AG10803 (cell line): ENCODE measurements at regions not wholly inside any gene's neighbourhood (a gene's known extent, or its start where the extent isn't known, plus 50 kb on each side); places are given as distances from the start of the nearest gene placed in this dataset.

ENCODE experiments used
- DNase-seq: peaks from one replicate; pipeline ENCODE4 v3.0.0; 2010; ENCODE audit warnings: low read depth
- H3K4me3 ChIP-seq: 2 replicates; pipeline ENCODE4 v1.5.1; 2011; ENCODE audit warnings: mild to moderate bottlenecking, low read length, control low read depth
- CTCF ChIP-seq: conservative IDR thresholded peaks from 2 replicates; pipeline ENCODE4 v1.5.1; 2011; ENCODE audit warnings: mild to moderate bottlenecking, low read length, control low read depth, inconsistent platforms

- TF ChIP-seq CTCF: no peak
- no peak for DNase-seq
- no peak overlapping the region for H3K4me3 ChIP-seq
Measured at GRCh38 chr10:43880160-43880559, 231.5 kb upstream of the ZNF32 start.

GRCh38 chr10:43879742-43880141, 231.1 kb upstream of the ZNF32 start:
- TF ChIP-seq CTCF: no peak
- H3K4me3 ChIP-seq: no peak overlapping the region
- no peak for DNase-seq

- no peak for DNase-seq
- no peak overlapping the region for H3K4me3 ChIP-seq
- TF ChIP-seq CTCF: no peak
Measured at GRCh38 chr10:43879162-43879561, 230.5 kb upstream of the ZNF32 start.

- peak; percentile 39 for DNase-seq
- no peak overlapping the region for H3K4me3 ChIP-seq
- no peak for TF ChIP-seq CTCF
Measured at GRCh38 chr10:43878386-43878785, 229.7 kb upstream of the ZNF32 start.

DNA sequence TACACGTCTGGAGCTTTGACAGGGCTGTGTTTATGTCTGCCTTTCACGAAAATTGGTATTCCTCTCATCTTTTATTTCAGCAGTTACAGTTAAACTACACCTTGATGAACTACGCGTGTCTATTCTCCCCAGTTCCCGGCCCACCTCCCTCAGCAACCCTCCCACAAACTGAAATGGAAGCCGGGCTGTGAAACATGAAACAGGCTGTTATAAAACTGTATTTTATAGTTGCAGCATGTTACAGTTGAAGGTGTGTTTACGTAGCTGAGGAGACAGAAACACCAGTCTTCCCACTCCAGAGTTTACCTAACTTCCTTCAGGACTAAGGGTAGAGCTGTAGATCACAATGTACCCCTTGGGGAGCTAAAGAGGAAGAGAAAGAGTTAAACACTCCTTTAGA, 228.3 kb upstream of the ZNF32 start:
- H3K4me3 ChIP-seq: no peak overlapping the region
- no peak for DNase-seq
- TF ChIP-seq CTCF: no peak

GRCh38 chr10:43874984-43875383, 226.3 kb upstream of the ZNF32 start:
- no peak overlapping the region for H3K4me3 ChIP-seq
- DNase-seq: no peak
- TF ChIP-seq CTCF: no peak

- no peak overlapping the region for H3K4me3 ChIP-seq
- TF ChIP-seq CTCF: no peak
- DNase-seq: no peak
Measured at GRCh38 chr10:43873717-43874116, 225.0 kb upstream of the ZNF32 start.
